Spleen (tissue), 7 donors: ENCODE measurements at regions not wholly inside any gene's neighbourhood (a gene's known extent, or its start where the extent isn't known, plus 50 kb on each side); places are given as distances from the start of the nearest gene placed in this dataset.

ENCODE experiments used
- POLR2A ChIP-seq, 3 donors: fragments of 450-650 bp; IDR thresholded peaks; one replicate each; pipeline ENCODE4 v1.5.1; 2017; ENCODE audit warnings: antibody characterized with exemption in 3 of 3, mild to moderate bottlenecking in 1 of 3
- POLR2AphosphoS5 ChIP-seq, 3 donors: sonication (generic); formaldehyde crosslinking; IDR thresholded peaks; one replicate each; pipeline ENCODE4 v1.5.1; 2017; ENCODE audit warnings: antibody characterized with exemption in 3 of 3
- TF ChIP-seq, protein P1 (sequence below), 11 experiments: fragments of 200-600 bp in 7 of 11; fragments of 450-650 bp in 4 of 11; sonication (generic) in 4 of 11; IDR thresholded peaks in 8 of 11; conservative IDR thresholded peaks in 3 of 11; 1 replicate in 7 of 11; 2 replicates in 4 of 11; pipeline versions ENCODE4 v1.4.0 to v1.8.0; 2016 to 2021; ENCODE audit warnings: antibody characterized with exemption in 11 of 11, inconsistent platforms in 4 of 11, mild to moderate bottlenecking in 1 of 11
- donor health status: DM: no; HTN: no; CAD: no; lungs with moderate emphysema.
- donor health status: DM: no; HTN: no; CAD: no.
- donor health status: DM: no; HTN: no; CAD: no.

DNA sequence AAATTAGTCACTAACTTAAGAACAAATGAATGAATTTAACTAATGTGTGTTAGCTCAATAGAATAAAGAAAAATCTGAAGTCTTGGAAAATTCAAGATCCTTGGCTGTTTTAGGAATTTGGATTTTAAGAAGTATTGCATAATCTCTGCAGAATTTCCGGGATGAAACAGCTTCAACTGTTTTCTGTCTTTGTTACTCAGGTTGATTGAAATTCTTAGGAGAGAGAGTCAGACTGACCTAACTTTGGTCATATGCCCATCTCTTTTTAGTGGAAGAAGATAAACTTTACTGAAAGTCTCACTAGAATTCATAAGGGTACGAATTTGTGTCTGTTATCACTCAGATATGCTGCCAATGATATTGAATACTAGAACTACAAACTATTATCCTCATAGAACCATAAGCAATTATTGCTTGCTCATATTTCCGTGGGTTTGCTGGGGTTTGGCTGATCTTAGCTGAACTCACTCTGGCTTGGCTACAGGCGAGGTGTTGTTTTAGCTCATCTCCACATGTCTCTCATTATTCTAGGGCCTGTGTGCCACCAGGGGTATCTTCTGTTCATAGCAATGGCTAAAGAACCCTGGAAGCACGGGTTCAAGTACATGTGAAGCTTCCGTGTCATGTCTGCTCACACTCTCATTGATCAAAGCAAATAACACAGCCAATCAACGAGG, 257.4 kb upstream of the NOVA1 start:
- TF ChIP-seq, protein P1, sequence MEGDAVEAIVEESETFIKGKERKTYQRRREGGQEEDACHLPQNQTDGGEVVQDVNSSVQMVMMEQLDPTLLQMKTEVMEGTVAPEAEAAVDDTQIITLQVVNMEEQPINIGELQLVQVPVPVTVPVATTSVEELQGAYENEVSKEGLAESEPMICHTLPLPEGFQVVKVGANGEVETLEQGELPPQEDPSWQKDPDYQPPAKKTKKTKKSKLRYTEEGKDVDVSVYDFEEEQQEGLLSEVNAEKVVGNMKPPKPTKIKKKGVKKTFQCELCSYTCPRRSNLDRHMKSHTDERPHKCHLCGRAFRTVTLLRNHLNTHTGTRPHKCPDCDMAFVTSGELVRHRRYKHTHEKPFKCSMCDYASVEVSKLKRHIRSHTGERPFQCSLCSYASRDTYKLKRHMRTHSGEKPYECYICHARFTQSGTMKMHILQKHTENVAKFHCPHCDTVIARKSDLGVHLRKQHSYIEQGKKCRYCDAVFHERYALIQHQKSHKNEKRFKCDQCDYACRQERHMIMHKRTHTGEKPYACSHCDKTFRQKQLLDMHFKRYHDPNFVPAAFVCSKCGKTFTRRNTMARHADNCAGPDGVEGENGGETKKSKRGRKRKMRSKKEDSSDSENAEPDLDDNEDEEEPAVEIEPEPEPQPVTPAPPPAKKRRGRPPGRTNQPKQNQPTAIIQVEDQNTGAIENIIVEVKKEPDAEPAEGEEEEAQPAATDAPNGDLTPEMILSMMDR (IDR thresholded peaks at IDR 0.05 in 8 of 11, conservative IDR thresholded peaks at IDR 0.05 in 3 of 11): no peak
- no peak for TF ChIP-seq POLR2A (IDR thresholded peaks at IDR 0.05)
- TF ChIP-seq POLR2AphosphoS5 (IDR thresholded peaks at IDR 0.05): no peak
